ENCODE measurements at regions not wholly inside any gene's neighbourhood (a gene's known extent, or its start where the extent isn't known, plus 50 kb on each side); places are given as distances from the start of the nearest gene placed in this dataset.

DNA sequence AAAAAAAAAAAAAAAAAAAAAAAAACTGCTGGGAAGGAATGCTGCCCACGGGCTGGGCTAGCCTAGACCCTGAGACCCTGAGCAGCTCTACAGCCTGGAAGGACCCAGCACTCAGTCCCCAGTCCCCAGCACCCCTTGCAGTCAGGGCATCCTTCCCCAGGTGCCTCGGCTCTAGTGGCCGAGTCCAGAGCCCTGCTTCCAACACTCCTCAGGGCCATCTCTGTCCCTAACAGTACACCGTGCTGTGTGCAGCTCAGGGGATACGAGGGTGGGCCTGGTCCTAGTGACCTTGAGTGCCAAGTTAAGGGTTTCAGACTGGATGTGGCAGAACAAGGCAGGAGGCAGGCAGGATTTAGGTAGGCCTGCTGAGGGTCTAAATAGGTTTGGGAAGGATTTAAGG is 50.2 kb upstream of the LRP8 start:
- intact Hi-C loops (cut with micrococcal nuclease) = no loop called here
- Mint-ChIP-seq H3K9me3 (no peaks in the 10 kb centered on the region), H3K4me3 (no peak overlapping the region), H3K36me3 (ENCODE audit: low read depth) (no peaks in the 10 kb centered on the region), H3K4me1 (no peaks in the 10 kb centered on the region), H3K27ac (no peak overlapping the region), H3K27me3 (peaks cover 25% of the 10 kb centered on the region)
- no peak for DNase-seq

DNA sequence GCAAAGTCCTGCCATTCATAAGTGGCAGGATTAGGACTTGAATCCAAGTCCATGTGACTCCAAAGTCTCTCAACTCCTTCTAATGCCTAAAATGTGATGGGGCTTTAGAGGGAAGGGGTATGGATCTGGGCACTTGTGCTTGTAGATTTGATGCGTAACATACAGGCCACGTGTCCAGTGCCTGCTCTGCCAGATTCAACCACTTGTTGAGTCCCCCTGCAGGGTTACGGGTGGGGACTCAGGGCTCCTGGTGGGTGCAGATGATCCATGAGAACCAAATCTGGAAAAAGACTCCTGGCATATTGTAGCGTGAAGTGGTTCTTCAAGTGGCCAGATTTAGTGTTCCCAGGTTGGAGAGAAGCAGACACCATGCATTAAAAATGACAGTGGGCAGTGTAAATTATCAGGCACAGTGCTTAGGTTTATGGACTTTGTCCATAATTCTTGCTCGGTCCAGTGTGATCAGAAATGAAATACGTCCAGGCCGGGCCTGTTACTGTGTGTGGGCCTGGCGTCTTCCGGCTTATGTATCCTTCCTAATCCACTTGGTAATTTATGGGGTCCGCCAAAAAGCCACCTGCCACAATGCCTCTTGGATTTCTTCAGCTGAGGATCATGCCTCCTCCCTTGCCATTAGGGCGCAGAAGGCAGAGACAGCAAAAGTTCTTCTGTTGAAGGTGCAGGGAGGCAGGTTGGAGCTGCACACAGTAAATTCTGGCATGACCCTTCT is 51.2 kb upstream of the LRP8 start:
- intact Hi-C loops (cut with micrococcal nuclease) = no loop called here
- H3K27me3 Mint-ChIP-seq = peaks cover 27% of the 10 kb centered on the region
- H3K27ac Mint-ChIP-seq = no peak overlapping the region
- no peak overlapping the region for H3K4me3 Mint-ChIP-seq
- H3K4me1 Mint-ChIP-seq = no peaks in the 10 kb centered on the region
- no peak for DNase-seq
- H3K36me3 Mint-ChIP-seq (ENCODE audit: low read depth) = no peaks in the 10 kb centered on the region
- H3K9me3 Mint-ChIP-seq = no peaks in the 10 kb centered on the region

DNA sequence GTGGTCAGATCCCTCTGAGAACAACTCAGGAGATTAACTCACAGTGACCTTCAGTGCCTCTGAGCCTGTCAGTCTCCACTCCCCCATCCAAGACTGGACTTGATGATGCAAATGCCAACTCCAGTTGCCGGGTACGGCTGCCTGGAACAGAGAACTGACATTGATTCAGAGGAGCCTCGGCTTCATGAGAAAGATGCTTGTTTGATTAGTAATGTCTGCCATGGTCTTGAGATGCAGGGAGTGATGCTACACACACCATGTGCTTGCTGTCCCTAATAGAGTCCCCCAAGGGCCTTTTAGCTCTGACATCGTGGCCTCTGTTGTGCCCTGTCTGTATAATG is 51.8 kb upstream of the LRP8 start:
- no peaks in the 10 kb centered on the region for H3K36me3 Mint-ChIP-seq (ENCODE audit: low read depth)
- DNase-seq = no peak
- H3K4me1 Mint-ChIP-seq = no peaks in the 10 kb centered on the region
- no peak overlapping the region for H3K4me3 Mint-ChIP-seq
- H3K9me3 Mint-ChIP-seq = no peaks in the 10 kb centered on the region
- intact Hi-C loops (cut with micrococcal nuclease) = no loop called here
- peaks cover 27% of the 10 kb centered on the region for H3K27me3 Mint-ChIP-seq
- no peak overlapping the region for H3K27ac Mint-ChIP-seq

GRCh38 chr1:53380296-53380695 is 52.4 kb upstream of the LRP8 start:
- H3K27ac Mint-ChIP-seq = no peak overlapping the region
- H3K27me3 Mint-ChIP-seq = peaks cover 27% of the 10 kb centered on the region
- H3K36me3 Mint-ChIP-seq (ENCODE audit: low read depth) = no peaks in the 10 kb centered on the region
- H3K4me3 Mint-ChIP-seq = no peak overlapping the region
- DNase-seq = no peak
- no peaks in the 10 kb centered on the region for H3K4me1 Mint-ChIP-seq
- no peaks in the 10 kb centered on the region for H3K9me3 Mint-ChIP-seq
- intact Hi-C loops (cut with micrococcal nuclease) = no loop called here

GRCh38 chr1:53381790-53382401 is 54.0 kb upstream of the LRP8 start:
- H3K27me3 Mint-ChIP-seq = peaks cover 33% of the 10 kb centered on the region
- no peak for DNase-seq
- H3K36me3 Mint-ChIP-seq (ENCODE audit: low read depth) = no peaks in the 10 kb centered on the region
- H3K4me1 Mint-ChIP-seq = peaks cover 3% of the 10 kb centered on the region
- no peak overlapping the region for H3K27ac Mint-ChIP-seq
- intact Hi-C loops (cut with micrococcal nuclease) = no loop called here
- no peaks in the 10 kb centered on the region for H3K9me3 Mint-ChIP-seq
- H3K4me3 Mint-ChIP-seq = no peak overlapping the region

DNA sequence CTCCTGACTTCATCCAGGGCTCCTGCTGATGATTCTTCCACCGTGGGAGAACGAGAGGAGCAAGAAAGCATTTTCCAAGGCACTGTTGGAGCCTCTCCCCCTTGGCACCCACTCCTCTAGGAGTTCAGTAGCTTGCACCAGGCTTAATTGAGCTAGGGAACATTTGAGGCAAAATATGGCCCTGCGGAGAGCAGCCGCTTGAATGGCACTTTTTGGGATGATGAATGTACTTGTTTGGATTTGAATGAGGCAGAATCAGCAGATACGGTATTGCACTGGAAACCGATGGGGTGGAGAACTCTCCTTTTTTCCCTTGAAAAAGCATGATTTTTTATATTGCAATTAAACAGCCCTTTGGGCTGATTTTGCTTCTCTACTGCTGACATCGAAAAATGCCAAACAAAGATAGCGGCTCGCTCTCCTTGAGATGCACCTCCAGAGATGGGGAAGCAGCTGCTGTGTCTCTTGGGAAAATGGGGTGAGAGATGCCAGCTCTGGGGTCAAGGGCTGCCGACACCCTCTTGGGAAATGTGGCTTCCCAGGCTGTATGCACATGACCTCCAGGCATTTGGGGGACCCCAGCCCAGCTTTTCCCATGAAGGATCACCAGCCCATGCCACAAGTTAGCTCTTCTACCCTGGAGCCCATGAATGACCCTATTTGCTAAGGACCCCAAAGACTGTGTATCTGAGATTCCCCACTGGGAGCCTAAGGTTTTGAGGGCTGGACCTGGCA is 55.4 kb upstream of the LRP8 start:
- Mint-ChIP-seq H3K36me3 (ENCODE audit: low read depth) (no peaks in the 10 kb centered on the region), H3K27me3 (peaks cover 40% of the 10 kb centered on the region), H3K9me3 (no peaks in the 10 kb centered on the region), H3K4me3 (no peak overlapping the region), H3K27ac (no peak overlapping the region), H3K4me1 (peaks cover 3% of the 10 kb centered on the region)
- DNase-seq = no peak
- intact Hi-C loops (cut with micrococcal nuclease) = no loop called here

- intact Hi-C loops (cut with micrococcal nuclease) = no loop called here
- DNase-seq = no peak
- peaks cover 45% of the 10 kb centered on the region for H3K27me3 Mint-ChIP-seq
Observed at GRCh38 chr1:53384796-53385195, 56.9 kb upstream of the LRP8 start.

GRCh38 chr1:53385276-53386225 is 57.7 kb upstream of the LRP8 start:
- peaks cover 41% of the 10 kb centered on the region for H3K27me3 Mint-ChIP-seq
- H3K36me3 Mint-ChIP-seq (ENCODE audit: low read depth) = no peaks in the 10 kb centered on the region
- no peak overlapping the region for H3K27ac Mint-ChIP-seq
- no peak overlapping the region for H3K4me3 Mint-ChIP-seq
- H3K9me3 Mint-ChIP-seq = no peaks in the 10 kb centered on the region
- intact Hi-C loops (cut with micrococcal nuclease) = no loop called here
- H3K4me1 Mint-ChIP-seq = peaks cover 6% of the 10 kb centered on the region
- no peak for DNase-seq

More at GRCh38 chr1:53384796-53385195, 56.9 kb upstream of the LRP8 start:
- no peak overlapping the region for H3K4me3 Mint-ChIP-seq
- H3K9me3 Mint-ChIP-seq = no peaks in the 10 kb centered on the region
- no peaks in the 10 kb centered on the region for H3K36me3 Mint-ChIP-seq (ENCODE audit: low read depth)
- H3K4me1 Mint-ChIP-seq = peaks cover 3% of the 10 kb centered on the region
- no peak overlapping the region for H3K27ac Mint-ChIP-seq

DNA sequence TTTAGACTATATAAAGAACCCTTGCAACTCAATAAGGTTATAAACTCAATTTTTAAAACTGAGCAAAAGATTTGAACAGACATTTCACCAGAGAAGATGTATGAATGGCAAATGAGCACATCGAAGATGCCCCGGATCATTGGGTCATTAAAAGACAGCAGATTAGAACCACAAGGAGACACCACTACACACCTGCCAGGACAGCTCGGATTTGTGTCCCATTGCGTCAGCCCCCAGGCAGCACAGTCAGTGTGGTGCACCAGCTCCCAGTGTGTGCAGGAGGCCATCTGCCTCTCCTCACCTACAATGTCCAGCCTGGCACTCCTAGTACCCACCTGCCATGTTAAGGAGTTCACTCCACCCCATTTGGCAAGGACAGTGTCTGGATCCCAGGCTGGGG is 61.1 kb upstream of the LRP8 start:
- H3K4me1 Mint-ChIP-seq = peaks cover 12% of the 10 kb centered on the region
- H3K9me3 Mint-ChIP-seq = no peaks in the 10 kb centered on the region
- no peak overlapping the region for H3K4me3 Mint-ChIP-seq
- intact Hi-C loops (cut with micrococcal nuclease) = no loop called here
- H3K36me3 Mint-ChIP-seq (ENCODE audit: low read depth) = no peaks in the 10 kb centered on the region
- no peak for DNase-seq
- peaks cover 24% of the 10 kb centered on the region for H3K27me3 Mint-ChIP-seq
- no peak overlapping the region for H3K27ac Mint-ChIP-seq

DNA sequence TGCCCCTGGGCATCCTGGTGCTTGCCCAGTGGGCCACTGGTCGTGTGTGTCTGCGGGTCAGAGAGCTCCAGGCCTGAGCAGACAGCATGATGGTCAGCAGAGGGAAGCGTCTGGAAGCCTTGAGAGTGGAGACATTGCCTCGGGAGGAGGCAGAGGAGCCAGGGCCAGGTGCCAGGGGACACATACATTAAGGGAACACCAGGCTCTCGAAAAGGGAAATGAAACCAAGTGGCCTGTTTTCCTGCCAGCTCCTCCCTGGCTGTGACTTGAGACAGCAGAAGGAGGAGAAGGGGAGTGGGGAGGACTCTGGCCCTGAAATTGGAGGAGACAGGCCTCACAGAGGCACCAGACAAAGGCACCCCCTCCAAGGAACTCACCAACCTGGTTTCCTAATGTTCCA is 62.4 kb upstream of the LRP8 start:
- intact Hi-C loops (cut with micrococcal nuclease) = loop anchor here (5.0 kb wide), 1 partner anchor 98 kb away; no protein-coding TSS in a partner anchor
- H3K9me3 Mint-ChIP-seq = no peaks in the 10 kb centered on the region
- no peaks in the 10 kb centered on the region for H3K36me3 Mint-ChIP-seq (ENCODE audit: low read depth)
- H3K27me3 Mint-ChIP-seq = peaks cover 24% of the 10 kb centered on the region
- H3K4me3 Mint-ChIP-seq = no peak overlapping the region
- no peak overlapping the region for H3K27ac Mint-ChIP-seq
- no peak for DNase-seq
- peaks cover 12% of the 10 kb centered on the region for H3K4me1 Mint-ChIP-seq

- H3K4me3 Mint-ChIP-seq = no peak overlapping the region
- no peak overlapping the region for H3K27ac Mint-ChIP-seq
- no peak for DNase-seq
- H3K36me3 Mint-ChIP-seq (ENCODE audit: low read depth) = no peaks in the 10 kb centered on the region
- peaks cover 27% of the 10 kb centered on the region for H3K27me3 Mint-ChIP-seq
- H3K9me3 Mint-ChIP-seq = no peaks in the 10 kb centered on the region
- intact Hi-C loops (cut with micrococcal nuclease) = loop anchor here (5.0 kb wide), 1 partner anchor 98 kb away; no protein-coding TSS in a partner anchor
- peaks cover 12% of the 10 kb centered on the region for H3K4me1 Mint-ChIP-seq
Observed at GRCh38 chr1:53390736-53391135, 62.9 kb upstream of the LRP8 start.

- Mint-ChIP-seq H3K27ac (no peak overlapping the region), H3K4me1 (peaks cover 10% of the 10 kb centered on the region), H3K4me3 (no peak overlapping the region), H3K27me3 (peaks cover 26% of the 10 kb centered on the region), H3K36me3 (ENCODE audit: low read depth) (no peaks in the 10 kb centered on the region), H3K9me3 (no peaks in the 10 kb centered on the region)
- no peak for DNase-seq
- intact Hi-C loops (cut with micrococcal nuclease) = loop anchor here (5.0 kb wide), 1 partner anchor 99 kb away; no protein-coding TSS in a partner anchor
Observed at GRCh38 chr1:53391296-53391695, 63.4 kb upstream of the LRP8 start.

DNA sequence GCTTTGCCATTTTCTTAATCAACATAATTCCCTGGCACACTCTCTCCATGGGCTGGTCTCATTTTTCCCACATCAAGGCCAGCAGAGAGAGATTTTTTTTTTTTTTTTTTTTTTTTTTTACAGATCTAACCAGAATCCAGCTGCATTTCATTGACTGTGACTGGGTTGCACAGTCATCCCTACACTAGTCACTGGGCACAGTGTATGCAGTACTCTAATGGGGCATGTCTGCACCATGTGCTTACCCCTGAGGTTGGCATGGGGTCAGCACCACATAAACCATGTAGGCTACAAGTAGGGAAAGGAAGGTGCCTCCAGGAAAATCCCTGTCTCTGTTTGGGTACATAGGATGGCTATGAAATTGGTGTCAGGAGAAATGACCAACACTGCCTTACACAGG is 64.1 kb upstream of the LRP8 start:
- Mint-ChIP-seq H3K36me3 (ENCODE audit: low read depth) (no peaks in the 10 kb centered on the region), H3K27me3 (peaks cover 24% of the 10 kb centered on the region), H3K27ac (no peak overlapping the region), H3K4me1 (peaks cover 10% of the 10 kb centered on the region), H3K4me3 (no peak overlapping the region), H3K9me3 (no peaks in the 10 kb centered on the region)
- DNase-seq = no peak
- intact Hi-C loops (cut with micrococcal nuclease) = loop anchor here (2.0 to 5.0 kb wide), 3 partner anchors 21 to 100 kb away; no protein-coding TSS in a partner anchor

All from activated CD4-positive, alpha-beta T cell treated with anti-CD3 and anti-CD28 coated beads, Interleukin-2, amount 10 ng/mL, durations not matched to agents 24 days and 14 days (primary cell).